ENCODE measurements at regions not wholly inside any gene's neighbourhood (a gene's known extent, or its start where the extent isn't known, plus 50 kb on each side); places are given as distances from the start of the nearest gene placed in this dataset.

DNA sequence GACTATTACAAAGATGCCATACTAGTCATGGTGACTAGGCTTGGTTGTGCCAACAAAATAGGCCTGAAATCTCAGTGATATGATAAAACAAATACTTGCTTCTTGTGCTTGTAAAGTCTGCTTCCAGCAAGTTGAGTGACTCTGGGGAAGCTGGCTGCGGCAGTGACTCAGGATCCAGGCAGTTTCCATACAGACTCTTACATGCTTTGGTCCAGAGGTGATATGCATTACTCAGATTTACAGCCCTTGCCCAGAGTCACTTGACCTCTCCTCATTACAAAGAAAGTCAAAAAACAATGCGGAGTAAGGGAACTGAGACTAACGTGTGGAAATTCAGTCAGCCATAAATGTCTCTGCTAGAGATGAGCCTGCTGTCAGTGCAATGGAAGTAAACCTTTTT, 387.5 kb downstream of the KCNA4 start:
- TF ChIP-seq CTCF (conservative IDR thresholded peaks at IDR 0.05; ENCODE audit: low read depth, low read length), result no peak
- TF ChIP-seq EZH2phosphoT487 (IDR thresholded peaks at IDR 0.05; ENCODE audit: borderline replicate concordance, low read length), result no peak
- TF ChIP-seq EZH2 (IDR thresholded peaks at IDR 0.05; ENCODE audit: low read length, unreplicated experiment), result no peak
